ENCODE measurements at regions not wholly inside any gene's neighbourhood (a gene's known extent, or its start where the extent isn't known, plus 50 kb on each side); places are given as distances from the start of the nearest gene placed in this dataset.

DNA sequence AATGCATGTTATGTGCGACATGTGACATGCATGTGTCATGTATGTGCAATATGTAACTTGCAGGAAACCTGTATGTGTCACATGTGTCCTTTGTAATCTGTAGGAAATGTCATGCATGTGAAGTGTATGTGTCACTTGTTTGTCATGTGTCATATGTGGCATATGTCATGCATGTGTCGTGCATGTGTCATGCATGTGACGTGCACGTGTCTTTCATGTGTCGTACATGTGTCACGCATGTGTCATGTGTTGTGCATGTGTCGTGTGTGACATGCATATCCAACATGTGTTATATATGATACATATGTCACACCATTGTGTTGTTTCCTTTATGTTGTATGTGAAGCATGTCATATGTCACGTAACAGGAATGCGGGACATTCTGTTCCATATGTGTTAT, 2153.2 kb upstream of the PIK3C3 start:
- TF ChIP-seq, protein P1, sequence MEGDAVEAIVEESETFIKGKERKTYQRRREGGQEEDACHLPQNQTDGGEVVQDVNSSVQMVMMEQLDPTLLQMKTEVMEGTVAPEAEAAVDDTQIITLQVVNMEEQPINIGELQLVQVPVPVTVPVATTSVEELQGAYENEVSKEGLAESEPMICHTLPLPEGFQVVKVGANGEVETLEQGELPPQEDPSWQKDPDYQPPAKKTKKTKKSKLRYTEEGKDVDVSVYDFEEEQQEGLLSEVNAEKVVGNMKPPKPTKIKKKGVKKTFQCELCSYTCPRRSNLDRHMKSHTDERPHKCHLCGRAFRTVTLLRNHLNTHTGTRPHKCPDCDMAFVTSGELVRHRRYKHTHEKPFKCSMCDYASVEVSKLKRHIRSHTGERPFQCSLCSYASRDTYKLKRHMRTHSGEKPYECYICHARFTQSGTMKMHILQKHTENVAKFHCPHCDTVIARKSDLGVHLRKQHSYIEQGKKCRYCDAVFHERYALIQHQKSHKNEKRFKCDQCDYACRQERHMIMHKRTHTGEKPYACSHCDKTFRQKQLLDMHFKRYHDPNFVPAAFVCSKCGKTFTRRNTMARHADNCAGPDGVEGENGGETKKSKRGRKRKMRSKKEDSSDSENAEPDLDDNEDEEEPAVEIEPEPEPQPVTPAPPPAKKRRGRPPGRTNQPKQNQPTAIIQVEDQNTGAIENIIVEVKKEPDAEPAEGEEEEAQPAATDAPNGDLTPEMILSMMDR (IDR thresholded peaks at IDR 0.05; ENCODE audit: insufficient read depth, low read depth, low read length), result no peak
- no peak for TF ChIP-seq EZH2 (IDR thresholded peaks at IDR 0.05; ENCODE audit: insufficient read depth, low read length)
